ENCODE measurements at regions not wholly inside any gene's neighbourhood (a gene's known extent, or its start where the extent isn't known, plus 50 kb on each side); places are given as distances from the start of the nearest gene placed in this dataset.

GRCh38 chr9:109940561-109940960 lies 160.6 kb downstream of the PALM2AKAP2 start:
- ATAC-seq (no peak), DNase-seq (ENCODE audit: low spot score) (no peak)
- H3K36me3 Mint-ChIP-seq: no peaks in the 10 kb centered on the region
- ChIA-PET POLR2A (no interaction called here), CTCF (no interaction called here)
- H3K27me3 Mint-ChIP-seq (ENCODE audit: low read depth): no peaks in the 10 kb centered on the region
- H3K27ac Mint-ChIP-seq: no peak overlapping the region
- no peak overlapping the region for H3K4me3 Mint-ChIP-seq
- H3K9me3 Mint-ChIP-seq: no peaks in the 10 kb centered on the region
- no peak for TF ChIP-seq USF2 (CRISPR knock-in tag; IDR thresholded peaks at IDR 0.05)
- TF ChIP-seq RELA (CRISPR knock-in tag; IDR thresholded peaks at IDR 0.05; ENCODE audit: borderline replicate concordance): no peak
- TF ChIP-seq RORB (CRISPR knock-in tag; IDR thresholded peaks at IDR 0.05): no peak
- TF ChIP-seq ERG (CRISPR knock-in tag; IDR thresholded peaks at IDR 0.05): no peak
- no peak for TF ChIP-seq PRRX2 (CRISPR knock-in tag; IDR thresholded peaks at IDR 0.05)
- TF ChIP-seq MXD4 (CRISPR knock-in tag; IDR thresholded peaks at IDR 0.05; ENCODE audit: borderline replicate concordance): no peak
- no peak for TF ChIP-seq NR2C2 (CRISPR knock-in tag; IDR thresholded peaks at IDR 0.05)
- no peak for TF ChIP-seq NR1H2 (CRISPR knock-in tag; IDR thresholded peaks at IDR 0.05)
- no peaks in the 10 kb centered on the region for H3K4me1 Mint-ChIP-seq

- ChIA-PET POLR2A (no interaction called here), CTCF (no interaction called here)
- Mint-ChIP-seq H3K27me3 (ENCODE audit: low read depth) (no peaks in the 10 kb centered on the region), H3K36me3 (no peaks in the 10 kb centered on the region), H3K9me3 (no peaks in the 10 kb centered on the region), H3K27ac (no peak overlapping the region), H3K4me3 (no peak overlapping the region), H3K4me1 (no peaks in the 10 kb centered on the region)
- ATAC-seq (no peak), DNase-seq (ENCODE audit: low spot score) (no peak)
- TF ChIP-seq USF2 (CRISPR knock-in tag; IDR thresholded peaks at IDR 0.05) (no peak), CBFB (CRISPR knock-in tag; IDR thresholded peaks at IDR 0.05; ENCODE audit: low read depth) (no peak), OVOL2 (CRISPR knock-in tag; IDR thresholded peaks at IDR 0.05; ENCODE audit: borderline replicate concordance) (no peak), TEAD1 (CRISPR knock-in tag; IDR thresholded peaks at IDR 0.05) (no peak), ARID4B (CRISPR knock-in tag; IDR thresholded peaks at IDR 0.05; ENCODE audit: borderline replicate concordance) (no peak), NFYB (CRISPR knock-in tag; conservative IDR thresholded peaks at IDR 0.05; ENCODE audit: low read depth) (no peak), PRRX2 (CRISPR knock-in tag; IDR thresholded peaks at IDR 0.05) (no peak), GABPB1 (CRISPR knock-in tag; IDR thresholded peaks at IDR 0.05) (no peak), ZNF219 (CRISPR knock-in tag; IDR thresholded peaks at IDR 0.05; ENCODE audit: borderline replicate concordance) (no peak), FOXP4 (CRISPR knock-in tag; IDR thresholded peaks at IDR 0.05) (no peak), ETV6 (CRISPR knock-in tag; IDR thresholded peaks at IDR 0.05) (no peak), EMX1 (CRISPR knock-in tag; IDR thresholded peaks at IDR 0.05) (no peak), SP1 (CRISPR knock-in tag; conservative IDR thresholded peaks at IDR 0.05) (no peak), E2F1 (CRISPR knock-in tag; IDR thresholded peaks at IDR 0.05) (no peak), ZNF121 (CRISPR knock-in tag; IDR thresholded peaks at IDR 0.05) (no peak)
These were observed 161.8 kb downstream of the PALM2AKAP2 start for GRCh38 chr9:109941771-109942170.

Data from WTC11 (cell line).